Keratinocyte (primary cell): ENCODE measurements at regions not wholly inside any gene's neighbourhood (a gene's known extent, or its start where the extent isn't known, plus 50 kb on each side); places are given as distances from the start of the nearest gene placed in this dataset.

Experiments
- CTCF ChIP-seq, 3 experiments: IDR thresholded peaks in 1 of 3; conservative IDR thresholded peaks in 1 of 3; optimal IDR thresholded peaks in 1 of 3; 2 replicates in 2 of 3; 3 replicates in 1 of 3; pipeline versions ENCODE3 to v1.5.1; 2011; ENCODE audit warnings: low read length in 3 of 3, mild to moderate bottlenecking in 3 of 3, moderate library complexity in 2 of 3, control low read depth in 1 of 3, inconsistent platforms in 1 of 3; ENCODE audit not compliant: insufficient read depth in 2 of 3; ENCODE audit errors: extremely low read depth in 1 of 3
- EZH2 ChIP-seq: IDR thresholded peaks from one replicate; pipeline ENCODE4 v1.6.1; 2012; ENCODE audit warnings: inconsistent platforms, mild to moderate bottlenecking, low read length, moderate library complexity

DNA sequence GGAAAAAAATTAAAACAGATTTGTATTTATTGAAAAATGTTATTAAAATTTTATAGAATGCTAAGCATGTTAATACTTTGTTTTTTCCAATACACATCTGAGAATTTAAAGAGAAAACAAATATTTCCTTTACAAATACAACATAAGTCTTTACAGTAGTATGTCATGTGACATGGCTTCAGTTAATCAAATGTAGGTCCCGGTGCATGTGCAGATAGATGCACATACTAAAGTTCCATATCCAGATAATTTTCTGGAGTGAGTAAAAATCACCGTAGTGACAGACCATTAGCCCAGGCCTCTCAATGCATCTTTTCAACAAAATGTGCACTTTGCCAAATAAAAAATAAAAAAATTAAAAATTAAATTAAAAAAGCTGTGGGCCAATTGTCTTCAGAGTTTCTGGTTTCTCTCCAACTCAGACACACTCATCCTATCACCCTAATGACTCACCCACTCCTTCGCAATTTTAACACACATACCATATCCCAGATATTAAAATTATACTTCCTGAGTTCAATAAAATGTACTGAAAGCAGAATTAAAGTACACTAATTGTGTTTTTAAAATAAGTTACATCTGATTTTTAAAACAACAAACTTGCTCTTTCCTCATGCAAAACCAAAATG lies 508.1 kb downstream of the NR2F1-AS1 start:
- no peak for TF ChIP-seq EZH2
- no peak for TF ChIP-seq CTCF (optimal IDR thresholded peaks at IDR 0.05 in 1 of 3, IDR thresholded peaks at IDR 0.05 in 1 of 3, conservative IDR thresholded peaks at IDR 0.05 in 1 of 3; ENCODE audit: extremely low read depth in 1 of 3, insufficient read depth in 2 of 3, low read length in 3 of 3)
